WI38 (cell line): ENCODE measurements at regions not wholly inside any gene's neighbourhood (a gene's known extent, or its start where the extent isn't known, plus 50 kb on each side); places are given as distances from the start of the nearest gene placed in this dataset.
"Not testable (repeated sequence)": the region's sequence is repeated elsewhere in the genome, so short reads cannot be mapped to it uniquely, and the experiment has no call there.

ENCODE experiments used
- H3K4me3 ChIP-seq: 2 replicates; pipeline ENCODE4 v1.5.1; 2011; ENCODE audit warnings: low read depth, mild to moderate bottlenecking, control low read depth, low read length
- CTCF ChIP-seq: IDR thresholded peaks from 2 replicates; pipeline ENCODE4 v1.5.1; 2012; ENCODE audit warnings: low read depth, mild to moderate bottlenecking, control low read depth, low read length

GRCh38 chr5:19241690-19242089 lies 746.3 kb downstream of the CDH18 start:
- H3K4me3 ChIP-seq = no peak overlapping the region
- no peak for TF ChIP-seq CTCF

GRCh38 chr5:19246191-19246590 lies 741.8 kb downstream of the CDH18 start:
- H3K4me3 ChIP-seq = not testable (repeated sequence)

- H3K4me3 ChIP-seq = no peak overlapping the region
- TF ChIP-seq CTCF = no peak
These were observed 740.7 kb downstream of the CDH18 start for GRCh38 chr5:19247302-19247701.

GRCh38 chr5:19256036-19256435 lies 732.0 kb downstream of the CDH18 start:
- H3K4me3 ChIP-seq = no peak overlapping the region
- no peak for TF ChIP-seq CTCF

GRCh38 chr5:19258686-19259085 lies 729.3 kb downstream of the CDH18 start:
- H3K4me3 ChIP-seq = no peak overlapping the region
- no peak for TF ChIP-seq CTCF

GRCh38 chr5:19261879-19262278 lies 726.1 kb downstream of the CDH18 start:
- TF ChIP-seq CTCF = no peak
- H3K4me3 ChIP-seq = no peak overlapping the region

GRCh38 chr5:19264821-19265220 lies 723.2 kb downstream of the CDH18 start:
- no peak for TF ChIP-seq CTCF
- no peak overlapping the region for H3K4me3 ChIP-seq

GRCh38 chr5:19266791-19267190 lies 721.2 kb downstream of the CDH18 start:
- no peak for TF ChIP-seq CTCF
- H3K4me3 ChIP-seq = no peak overlapping the region
